Common myeloid progenitor, CD34-positive (primary cell): ENCODE measurements at regions not wholly inside any gene's neighbourhood (a gene's known extent, or its start where the extent isn't known, plus 50 kb on each side); places are given as distances from the start of the nearest gene placed in this dataset.

Source experiments
- CTCF ChIA-PET: fragments of 350-600 bp; sonication (Branson Sonifier 250); formaldehyde crosslinking; loops from one replicate; lab custom pipeline; 2021; ENCODE audit warnings: antibody characterized with exemption; lab: Charles Lee
- POLR2A ChIA-PET: fragments of 350-600 bp; sonication (Branson Sonifier 250); formaldehyde crosslinking; loops from one replicate; lab custom pipeline; 2021; ENCODE audit warnings: antibody characterized with exemption; lab: Charles Lee
- DNase-seq, 3 donors: peaks; one replicate each; pipeline versions ENCODE4 v3.0.0 to v3.0.0-alpha.2; 2013
- H3K27ac ChIP-seq, 2 experiments: 1 replicate in 1 of 2; 2 replicates in 1 of 2; pipeline ENCODE4 v1.7.0; 2013; ENCODE audit warnings: inconsistent platforms in 2 of 2, low read length in 2 of 2, mild to moderate bottlenecking in 2 of 2, low read depth in 1 of 2, moderate library complexity in 1 of 2; ENCODE audit not compliant: severe bottlenecking in 2 of 2, insufficient read depth in 1 of 2, poor library complexity in 1 of 2
- H3K27me3 ChIP-seq, 5 experiments: replicated peaks in 2 of 5; 1 replicate in 3 of 5; 2 replicates in 2 of 5; pipeline versions ENCODE4 v1.6.1 to v1.7.0; 2013; ENCODE audit warnings: low read length in 4 of 5, mild to moderate bottlenecking in 2 of 5, moderate library complexity in 2 of 5, inconsistent platforms in 1 of 5; ENCODE audit not compliant: insufficient read depth in 5 of 5, control insufficient read depth in 4 of 5
- H3K36me3 ChIP-seq, 4 experiments: 1 replicate in 2 of 4; 2 replicates in 2 of 4; pipeline versions ENCODE4 v1.6.1 to v1.7.0; 2013; ENCODE audit warnings: low read length in 3 of 4, control low read depth in 1 of 4, mild to moderate bottlenecking in 1 of 4; ENCODE audit not compliant: control insufficient read depth in 4 of 4, insufficient read depth in 4 of 4
- H3K4me1 ChIP-seq, 4 experiments: 1 replicate in 3 of 4; 2 replicates in 1 of 4; pipeline versions ENCODE4 v1.6.1 to v1.7.1; 2013; ENCODE audit warnings: low read length in 3 of 4, mild to moderate bottlenecking in 3 of 4, control low read depth in 1 of 4, inconsistent platforms in 1 of 4, moderate library complexity in 1 of 4; ENCODE audit not compliant: control insufficient read depth in 4 of 4, insufficient read depth in 4 of 4; ENCODE audit errors: control extremely low read depth in 1 of 4
- H3K4me3 ChIP-seq, 7 experiments: 1 replicate in 4 of 7; 2 replicates in 3 of 7; pipeline versions ENCODE4 v1.5.1 to v1.7.0; 2013; ENCODE audit warnings: mild to moderate bottlenecking in 7 of 7, low read length in 6 of 7, moderate library complexity in 6 of 7, inconsistent platforms in 2 of 7, low read depth in 2 of 7, control low read depth in 1 of 7; ENCODE audit not compliant: insufficient read depth in 4 of 7, control insufficient read depth in 1 of 7; ENCODE audit errors: extremely low read depth in 1 of 7
- H3K9me3 ChIP-seq, 5 experiments: 1 replicate in 4 of 5; 2 replicates in 1 of 5; pipeline versions ENCODE4 v1.6.1 to v1.7.1; 2013; ENCODE audit warnings: low read length in 4 of 5, mild to moderate bottlenecking in 2 of 5, inconsistent platforms in 1 of 5, low read depth in 1 of 5, moderate library complexity in 1 of 5; ENCODE audit not compliant: control insufficient read depth in 4 of 5, insufficient read depth in 2 of 5; ENCODE audit errors: control extremely low read depth in 1 of 5
- WGBS: methylation state at CpG from one replicate; pipeline ENCODE4 v1.1.5; 2013; ENCODE audit not compliant: insufficient coverage; 5-methylcytosine and 5-hydroxymethylcytosine counted together

- no peaks in the 10 kb centered on the region for H3K27me3 ChIP-seq
- H3K27ac ChIP-seq: no peak overlapping the region
- 100% methylated on average over 1 of the region's 3 CpGs for WGBS
- POLR2A ChIA-PET: no interaction called here
- no peak overlapping the region for H3K4me3 ChIP-seq
- DNase-seq: no peak
- no peaks in the 10 kb centered on the region for H3K4me1 ChIP-seq
- no peaks in the 10 kb centered on the region for H3K36me3 ChIP-seq
- peaks cover 0 to 9% (median 0%) of the 10 kb centered on the region in 5 experiments for H3K9me3 ChIP-seq
- CTCF ChIA-PET: no interaction called here
Observed at GRCh38 chr5:96275051-96275450, 158.0 kb downstream of the PCSK1 start.

DNA sequence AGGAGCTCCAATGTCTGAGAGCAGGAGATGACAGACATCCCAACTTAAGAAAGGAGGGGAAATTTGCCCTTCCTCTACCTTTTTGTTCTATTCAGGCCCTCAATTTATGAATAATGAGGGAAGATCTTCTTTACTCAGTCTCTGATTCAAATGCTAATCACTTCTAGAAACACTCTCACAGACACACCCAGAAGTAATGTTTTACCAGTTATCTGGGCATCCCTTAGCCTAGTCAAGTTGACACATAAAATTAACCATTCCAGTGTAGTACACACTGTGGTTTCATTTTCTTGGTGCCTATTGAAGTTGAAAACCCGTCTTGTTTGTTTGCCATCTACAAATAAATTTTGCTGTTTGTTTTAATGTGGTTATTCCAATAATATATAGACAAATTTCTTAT lies 167.6 kb downstream of the PCSK1 start:
- Histone ChIP-seq H3K4me3 (no peak overlapping the region), H3K36me3 (no peaks in the 10 kb centered on the region), H3K27me3 (no peaks in the 10 kb centered on the region), H3K4me1 (no peaks in the 10 kb centered on the region), H3K9me3 (peaks cover 0 to 5% (median 2%) of the 10 kb centered on the region in 5 experiments), H3K27ac (no peak overlapping the region)
- ChIA-PET POLR2A (no interaction called here), CTCF (no interaction called here)
- no CpG with 5 or more reads among the region's 1 CpG for WGBS
- DNase-seq: no peak

DNA sequence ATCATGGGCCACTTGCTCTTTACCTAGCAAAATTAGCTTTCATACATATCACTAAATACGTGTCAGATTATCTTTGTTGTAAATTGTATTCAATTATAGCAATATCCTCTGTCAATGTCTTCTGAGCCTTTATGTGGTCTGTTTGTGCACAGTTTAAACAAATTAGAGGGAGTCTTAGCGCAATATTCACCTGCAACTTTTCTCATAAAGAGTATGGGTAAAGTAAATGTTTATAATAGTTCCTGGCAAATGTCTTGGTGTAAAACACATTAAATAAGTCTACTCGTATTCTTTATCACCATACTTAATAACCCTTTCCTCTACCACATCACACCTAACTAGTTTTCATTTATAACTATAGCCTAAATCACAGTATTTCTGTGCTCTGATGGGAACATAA lies 169.0 kb downstream of the PCSK1 start:
- H3K36me3 ChIP-seq: no peaks in the 10 kb centered on the region
- WGBS: no CpG with 5 or more reads among the region's 3 CpGs
- DNase-seq: no peak
- no peak overlapping the region for H3K4me3 ChIP-seq
- H3K9me3 ChIP-seq: peaks cover 0 to 3% (median 1%) of the 10 kb centered on the region in 5 experiments
- no peak overlapping the region for H3K27ac ChIP-seq
- ChIA-PET POLR2A (no interaction called here), CTCF (no interaction called here)
- H3K27me3 ChIP-seq: no peaks in the 10 kb centered on the region
- peaks cover 0 to 10% (median 4%) of the 10 kb centered on the region in 4 experiments for H3K4me1 ChIP-seq

GRCh38 chr5:96262105-96262504 lies 170.9 kb downstream of the PCSK1 start:
- H3K27me3 ChIP-seq: no peaks in the 10 kb centered on the region
- H3K27ac ChIP-seq: no peak overlapping the region
- ChIA-PET POLR2A (interaction anchor here (0.6 kb wide), 1 partner anchor 39 kb away, joined by 3 read pairs; no protein-coding TSS in a partner anchor), CTCF (interaction anchor here (1.0 to 1.3 kb wide), 3 partner anchors 9 to 74 kb away, joined by 3 to 4 read pairs (median 3); no protein-coding TSS in a partner anchor)
- WGBS: no CpG with 5 or more reads among the region's 3 CpGs
- DNase-seq: no peak
- H3K9me3 ChIP-seq: peaks cover 0 to 3% (median 0%) of the 10 kb centered on the region in 5 experiments
- no peaks in the 10 kb centered on the region for H3K36me3 ChIP-seq
- peaks cover 0 to 17% (median 6%) of the 10 kb centered on the region in 4 experiments for H3K4me1 ChIP-seq
- no peak overlapping the region for H3K4me3 ChIP-seq

DNA sequence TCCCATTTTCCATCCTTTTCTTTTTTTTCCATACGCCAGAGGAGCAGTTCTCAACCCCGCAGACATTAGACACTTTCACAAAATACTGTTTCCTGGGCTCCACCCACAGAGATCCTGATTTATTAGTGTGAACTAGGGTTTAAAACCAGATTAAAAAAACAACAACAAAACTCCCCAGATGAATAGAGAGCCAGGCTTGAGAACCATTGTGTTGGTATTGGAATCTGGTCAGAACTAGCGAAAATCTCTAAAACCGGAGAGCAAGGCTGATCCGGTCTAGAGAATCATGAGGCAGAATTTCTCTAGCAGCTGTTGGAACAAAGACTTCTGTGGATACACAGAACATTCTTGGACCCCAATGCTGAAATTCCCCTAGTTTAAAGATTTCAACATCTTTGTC lies 173.0 kb downstream of the PCSK1 start:
- Histone ChIP-seq H3K36me3 (no peaks in the 10 kb centered on the region), H3K4me3 (no peak overlapping the region), H3K27ac (no peak overlapping the region), H3K9me3 (no peaks in the 10 kb centered on the region), H3K4me1 (peaks cover 0 to 17% (median 6%) of the 10 kb centered on the region in 4 experiments), H3K27me3 (no peaks in the 10 kb centered on the region)
- ChIA-PET CTCF (interaction anchor here (1.4 kb wide), 1 partner anchor 8 kb away, joined by 3 read pairs; no protein-coding TSS in a partner anchor), POLR2A (no interaction called here)
- DNase-seq: no peak
- 94% methylated on average over 3 of the region's 5 CpGs for WGBS

- 0% methylated on average over 2 of the region's 2 CpGs for WGBS
- no peaks in the 10 kb centered on the region for H3K9me3 ChIP-seq
- no peak overlapping the region for H3K4me3 ChIP-seq
- no peaks in the 10 kb centered on the region for H3K36me3 ChIP-seq
- ChIA-PET CTCF (no interaction called here), POLR2A (interaction anchor here (0.6 kb wide), 1 partner anchor 162 kb away, joined by 6 read pairs; no protein-coding TSS in a partner anchor)
- peaks cover 0 to 17% (median 6%) of the 10 kb centered on the region in 4 experiments for H3K4me1 ChIP-seq
- no peak overlapping the region for H3K27ac ChIP-seq
- no peaks in the 10 kb centered on the region for H3K27me3 ChIP-seq
- DNase-seq: peak; percentile 25 to 79 (median 66)
Observed at GRCh38 chr5:96259151-96259772, 173.8 kb downstream of the PCSK1 start.

GRCh38 chr5:96258692-96259091 lies 174.4 kb downstream of the PCSK1 start:
- Histone ChIP-seq H3K36me3 (no peaks in the 10 kb centered on the region), H3K4me3 (no peak overlapping the region), H3K27ac (no peak overlapping the region), H3K9me3 (no peaks in the 10 kb centered on the region), H3K4me1 (peaks cover 0 to 17% (median 6%) of the 10 kb centered on the region in 4 experiments), H3K27me3 (no peaks in the 10 kb centered on the region)
- POLR2A ChIA-PET: no interaction called here
- no peak for DNase-seq
- CTCF ChIA-PET: no interaction called here
